ENCODE measurements at regions not wholly inside any gene's neighbourhood (a gene's known extent, or its start where the extent isn't known, plus 50 kb on each side); places are given as distances from the start of the nearest gene placed in this dataset.

DNA sequence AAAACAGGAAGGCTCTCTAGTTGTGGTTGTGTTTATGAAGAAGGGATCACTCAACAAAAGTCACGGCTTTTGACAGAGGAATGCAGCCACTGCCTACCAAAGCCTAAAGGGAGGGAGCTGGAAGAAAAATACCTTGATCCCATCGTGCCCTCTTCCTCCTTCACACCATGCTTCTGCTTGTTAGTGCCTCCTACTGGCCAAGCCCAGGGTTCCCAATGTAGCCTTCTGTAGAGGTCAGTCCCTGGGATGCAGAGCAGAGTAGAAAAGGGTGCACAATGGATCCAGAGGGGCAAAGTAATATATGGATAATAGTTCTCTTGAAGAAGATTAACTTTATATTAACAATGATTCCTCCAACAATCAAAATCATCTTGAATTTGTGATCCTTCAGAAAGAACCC, 293.5 kb upstream of the FERMT1 start:
- TF ChIP-seq, protein P1, sequence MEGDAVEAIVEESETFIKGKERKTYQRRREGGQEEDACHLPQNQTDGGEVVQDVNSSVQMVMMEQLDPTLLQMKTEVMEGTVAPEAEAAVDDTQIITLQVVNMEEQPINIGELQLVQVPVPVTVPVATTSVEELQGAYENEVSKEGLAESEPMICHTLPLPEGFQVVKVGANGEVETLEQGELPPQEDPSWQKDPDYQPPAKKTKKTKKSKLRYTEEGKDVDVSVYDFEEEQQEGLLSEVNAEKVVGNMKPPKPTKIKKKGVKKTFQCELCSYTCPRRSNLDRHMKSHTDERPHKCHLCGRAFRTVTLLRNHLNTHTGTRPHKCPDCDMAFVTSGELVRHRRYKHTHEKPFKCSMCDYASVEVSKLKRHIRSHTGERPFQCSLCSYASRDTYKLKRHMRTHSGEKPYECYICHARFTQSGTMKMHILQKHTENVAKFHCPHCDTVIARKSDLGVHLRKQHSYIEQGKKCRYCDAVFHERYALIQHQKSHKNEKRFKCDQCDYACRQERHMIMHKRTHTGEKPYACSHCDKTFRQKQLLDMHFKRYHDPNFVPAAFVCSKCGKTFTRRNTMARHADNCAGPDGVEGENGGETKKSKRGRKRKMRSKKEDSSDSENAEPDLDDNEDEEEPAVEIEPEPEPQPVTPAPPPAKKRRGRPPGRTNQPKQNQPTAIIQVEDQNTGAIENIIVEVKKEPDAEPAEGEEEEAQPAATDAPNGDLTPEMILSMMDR (IDR thresholded peaks at IDR 0.05; ENCODE audit: low read depth, low read length, missing input control): no peak
- TF ChIP-seq SP1 (IDR thresholded peaks at IDR 0.05): no peak
- TF ChIP-seq, protein P2, sequence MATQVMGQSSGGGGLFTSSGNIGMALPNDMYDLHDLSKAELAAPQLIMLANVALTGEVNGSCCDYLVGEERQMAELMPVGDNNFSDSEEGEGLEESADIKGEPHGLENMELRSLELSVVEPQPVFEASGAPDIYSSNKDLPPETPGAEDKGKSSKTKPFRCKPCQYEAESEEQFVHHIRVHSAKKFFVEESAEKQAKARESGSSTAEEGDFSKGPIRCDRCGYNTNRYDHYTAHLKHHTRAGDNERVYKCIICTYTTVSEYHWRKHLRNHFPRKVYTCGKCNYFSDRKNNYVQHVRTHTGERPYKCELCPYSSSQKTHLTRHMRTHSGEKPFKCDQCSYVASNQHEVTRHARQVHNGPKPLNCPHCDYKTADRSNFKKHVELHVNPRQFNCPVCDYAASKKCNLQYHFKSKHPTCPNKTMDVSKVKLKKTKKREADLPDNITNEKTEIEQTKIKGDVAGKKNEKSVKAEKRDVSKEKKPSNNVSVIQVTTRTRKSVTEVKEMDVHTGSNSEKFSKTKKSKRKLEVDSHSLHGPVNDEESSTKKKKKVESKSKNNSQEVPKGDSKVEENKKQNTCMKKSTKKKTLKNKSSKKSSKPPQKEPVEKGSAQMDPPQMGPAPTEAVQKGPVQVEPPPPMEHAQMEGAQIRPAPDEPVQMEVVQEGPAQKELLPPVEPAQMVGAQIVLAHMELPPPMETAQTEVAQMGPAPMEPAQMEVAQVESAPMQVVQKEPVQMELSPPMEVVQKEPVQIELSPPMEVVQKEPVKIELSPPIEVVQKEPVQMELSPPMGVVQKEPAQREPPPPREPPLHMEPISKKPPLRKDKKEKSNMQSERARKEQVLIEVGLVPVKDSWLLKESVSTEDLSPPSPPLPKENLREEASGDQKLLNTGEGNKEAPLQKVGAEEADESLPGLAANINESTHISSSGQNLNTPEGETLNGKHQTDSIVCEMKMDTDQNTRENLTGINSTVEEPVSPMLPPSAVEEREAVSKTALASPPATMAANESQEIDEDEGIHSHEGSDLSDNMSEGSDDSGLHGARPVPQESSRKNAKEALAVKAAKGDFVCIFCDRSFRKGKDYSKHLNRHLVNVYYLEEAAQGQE (IDR thresholded peaks at IDR 0.05): no peak
- no peak for TF ChIP-seq RXRA (IDR thresholded peaks at IDR 0.05)
- TF ChIP-seq, protein P3, sequence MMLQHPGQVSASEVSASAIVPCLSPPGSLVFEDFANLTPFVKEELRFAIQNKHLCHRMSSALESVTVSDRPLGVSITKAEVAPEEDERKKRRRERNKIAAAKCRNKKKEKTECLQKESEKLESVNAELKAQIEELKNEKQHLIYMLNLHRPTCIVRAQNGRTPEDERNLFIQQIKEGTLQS (IDR thresholded peaks at IDR 0.05): no peak
- TF ChIP-seq, protein P4, sequence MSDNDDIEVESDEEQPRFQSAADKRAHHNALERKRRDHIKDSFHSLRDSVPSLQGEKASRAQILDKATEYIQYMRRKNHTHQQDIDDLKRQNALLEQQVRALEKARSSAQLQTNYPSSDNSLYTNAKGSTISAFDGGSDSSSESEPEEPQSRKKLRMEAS (IDR thresholded peaks at IDR 0.05): no peak
- no peak for TF ChIP-seq GABPA (IDR thresholded peaks at IDR 0.05 in 1 of 2, conservative IDR thresholded peaks at IDR 0.05 in 1 of 2)
- TF ChIP-seq YY1 (IDR thresholded peaks at IDR 0.05): no peak
- TF ChIP-seq TAF1 (conservative IDR thresholded peaks at IDR 0.05): no peak
- no peak for TF ChIP-seq FOXA1 (IDR thresholded peaks at IDR 0.05)
- no peak for TF ChIP-seq EGR1 (IDR thresholded peaks at IDR 0.05; ENCODE audit: low read depth in 2 of 2)
- no peak for TF ChIP-seq JUND (IDR thresholded peaks at IDR 0.05)
